ENCODE measurements at regions not wholly inside any gene's neighbourhood (a gene's known extent, or its start where the extent isn't known, plus 50 kb on each side); places are given as distances from the start of the nearest gene placed in this dataset.
"Not testable (repeated sequence)": the region's sequence is repeated elsewhere in the genome, so short reads cannot be mapped to it uniquely, and the experiment has no call there.

- H3K27ac ChIP-seq (ENCODE audit: low read depth in 2 of 2, low read length in 1 of 2); H3K4me3 ChIP-seq (ENCODE audit: low read depth in 2 of 2, low read length in 1 of 2); H3K36me3 ChIP-seq (replicated peaks in 1 of 2; ENCODE audit: control insufficient read depth in 1 of 2, insufficient read depth in 2 of 2, low read length in 1 of 2); H3K9ac ChIP-seq; H2AFZ ChIP-seq (ENCODE audit: low read depth); H3K4me2 ChIP-seq; H3K4me1 ChIP-seq (ENCODE audit: control insufficient read depth in 1 of 2, insufficient read depth in 2 of 2, low read depth in 1 of 2, low read length in 1 of 2); H3K27me3 ChIP-seq (ENCODE audit: insufficient read depth); H3K9me3 ChIP-seq; DNase-seq; H3K9me2 ChIP-seq; H4K20me1 ChIP-seq (ENCODE audit: insufficient read depth); H3F3A ChIP-seq (replicated peaks; ENCODE audit: insufficient read depth); H3K79me2 ChIP-seq (ENCODE audit: insufficient read depth); CTCF ChIA-PET; POLR2A ChIA-PET: not testable (repeated sequence)
- WGBS (ENCODE audit: low lambda C conversion rate) = no CpG with 5 or more reads among the region's 7 CpGs
Measured at GRCh38 chr15:20433468-20433867, 108.1 kb downstream of the GOLGA6L6 start.

GRCh38 chr15:20430495-20430894 lies 111.1 kb downstream of the GOLGA6L6 start:
- WGBS (ENCODE audit: low lambda C conversion rate) = no CpG with 5 or more reads among the region's 11 CpGs

GRCh38 chr15:20420710-20421109 lies 120.9 kb downstream of the GOLGA6L6 start:
- H3K79me2 ChIP-seq (ENCODE audit: insufficient read depth) = not testable (repeated sequence)

More at GRCh38 chr15:20430495-20430894, 111.1 kb downstream of the GOLGA6L6 start:
- H3K4me2 ChIP-seq; H3F3A ChIP-seq (replicated peaks; ENCODE audit: insufficient read depth); H3K27me3 ChIP-seq (ENCODE audit: insufficient read depth); DNase-seq; H3K4me1 ChIP-seq (ENCODE audit: control insufficient read depth in 1 of 2, insufficient read depth in 2 of 2, low read depth in 1 of 2, low read length in 1 of 2); H2AFZ ChIP-seq (ENCODE audit: low read depth); H3K4me3 ChIP-seq (ENCODE audit: low read depth in 2 of 2, low read length in 1 of 2); H3K9me2 ChIP-seq; CTCF ChIA-PET; H3K9me3 ChIP-seq; POLR2A ChIA-PET; H4K20me1 ChIP-seq (ENCODE audit: insufficient read depth); H3K9ac ChIP-seq; H3K36me3 ChIP-seq (replicated peaks in 1 of 2; ENCODE audit: control insufficient read depth in 1 of 2, insufficient read depth in 2 of 2, low read length in 1 of 2); H3K27ac ChIP-seq (ENCODE audit: low read depth in 2 of 2, low read length in 1 of 2); H3K79me2 ChIP-seq (ENCODE audit: insufficient read depth): not testable (repeated sequence)

GRCh38 chr15:20416618-20417017 lies 125.0 kb downstream of the GOLGA6L6 start:
- peaks cover 7 to 12% of the 10 kb centered on the region in 2 experiments for H3K36me3 ChIP-seq (replicated peaks in 1 of 2; ENCODE audit: control insufficient read depth in 1 of 2, insufficient read depth in 2 of 2, low read length in 1 of 2)
- POLR2A ChIA-PET; H2AFZ ChIP-seq (ENCODE audit: low read depth); H3K27me3 ChIP-seq (ENCODE audit: insufficient read depth); CTCF ChIA-PET; H3K4me1 ChIP-seq (ENCODE audit: control insufficient read depth in 1 of 2, insufficient read depth in 2 of 2, low read depth in 1 of 2, low read length in 1 of 2); H3K4me3 ChIP-seq (ENCODE audit: low read depth in 2 of 2, low read length in 1 of 2); H3K9me3 ChIP-seq; H4K20me1 ChIP-seq (ENCODE audit: insufficient read depth); H3F3A ChIP-seq (replicated peaks; ENCODE audit: insufficient read depth); H3K79me2 ChIP-seq (ENCODE audit: insufficient read depth); H3K9me2 ChIP-seq; H3K4me2 ChIP-seq; H3K27ac ChIP-seq (ENCODE audit: low read depth in 2 of 2, low read length in 1 of 2); H3K9ac ChIP-seq; DNase-seq: not testable (repeated sequence)
- 42% methylated on average over 7 of the region's 7 CpGs for WGBS (ENCODE audit: low lambda C conversion rate)

More at GRCh38 chr15:20420710-20421109, 120.9 kb downstream of the GOLGA6L6 start:
- H3K9ac ChIP-seq; H3K4me2 ChIP-seq; DNase-seq; CTCF ChIA-PET; H3K27ac ChIP-seq (ENCODE audit: low read depth in 2 of 2, low read length in 1 of 2); H3K4me3 ChIP-seq (ENCODE audit: low read depth in 2 of 2, low read length in 1 of 2); POLR2A ChIA-PET; H3K4me1 ChIP-seq (ENCODE audit: control insufficient read depth in 1 of 2, insufficient read depth in 2 of 2, low read depth in 1 of 2, low read length in 1 of 2); H3K27me3 ChIP-seq (ENCODE audit: insufficient read depth); H2AFZ ChIP-seq (ENCODE audit: low read depth); H3F3A ChIP-seq (replicated peaks; ENCODE audit: insufficient read depth); H3K9me2 ChIP-seq; H3K9me3 ChIP-seq; H4K20me1 ChIP-seq (ENCODE audit: insufficient read depth): not testable (repeated sequence)
- 46% methylated on average over 2 of the region's 2 CpGs for WGBS (ENCODE audit: low lambda C conversion rate)
- H3K36me3 ChIP-seq (replicated peaks in 1 of 2; ENCODE audit: control insufficient read depth in 1 of 2, insufficient read depth in 2 of 2, low read length in 1 of 2) = peaks cover 7 to 12% of the 10 kb centered on the region in 2 experiments

GRCh38 chr15:20409667-20410198 lies 131.9 kb downstream of the GOLGA6L6 start:
- H3K27ac ChIP-seq (ENCODE audit: low read depth in 2 of 2, low read length in 1 of 2); H3K9me2 ChIP-seq; H3K9me3 ChIP-seq; H3K4me2 ChIP-seq; H3K9ac ChIP-seq; H3K27me3 ChIP-seq (ENCODE audit: insufficient read depth); H3K4me3 ChIP-seq (ENCODE audit: low read depth in 2 of 2, low read length in 1 of 2); H2AFZ ChIP-seq (ENCODE audit: low read depth); H3K4me1 ChIP-seq (ENCODE audit: control insufficient read depth in 1 of 2, insufficient read depth in 2 of 2, low read depth in 1 of 2, low read length in 1 of 2); POLR2A ChIA-PET; CTCF ChIA-PET; DNase-seq; H4K20me1 ChIP-seq (ENCODE audit: insufficient read depth); H3F3A ChIP-seq (replicated peaks; ENCODE audit: insufficient read depth); H3K79me2 ChIP-seq (ENCODE audit: insufficient read depth): not testable (repeated sequence)
- H3K36me3 ChIP-seq (replicated peaks in 1 of 2; ENCODE audit: control insufficient read depth in 1 of 2, insufficient read depth in 2 of 2, low read length in 1 of 2) = peaks cover 8 to 12% of the 10 kb centered on the region in 2 experiments
- 56% methylated on average over 4 of the region's 4 CpGs for WGBS (ENCODE audit: low lambda C conversion rate)
